HCT116 (cell line): ENCODE measurements at regions not wholly inside any gene's neighbourhood (a gene's known extent, or its start where the extent isn't known, plus 50 kb on each side); places are given as distances from the start of the nearest gene placed in this dataset.

ENCODE experiments used
- ATAC-seq: fragments of 200-7000 bp; cut with Tn5 transposase; 2 replicates; pipeline ENCODE4 v1.9.1; 2020; ENCODE audit warnings: mild to moderate bottlenecking, moderate library complexity
- BruUV-seq: library from RNA; stranded (reverse); fragments of 400-500 nt; replicated peaks from 2 replicates; lab custom pipeline; 2021; lab: Mats Ljungman, UMichigan
- CTCF ChIA-PET: fragments of 300-600 bp; sonication (Branson Sonifier 250); formaldehyde crosslinking; loops from one replicate; lab custom pipeline; 2021; ENCODE audit warnings: antibody characterized with exemption; lab: Charles Lee
- POLR2A ChIA-PET: fragments of 300-600, 350-600 bp; sonication (Branson Sonifier 250); formaldehyde crosslinking; loops from one replicate; lab custom pipeline; 2021; ENCODE audit warnings: antibody characterized with exemption; lab: Charles Lee
- RAD21 ChIA-PET, 2 experiments: fragments of 300-600 bp; sonication (Branson Sonifier 250); formaldehyde crosslinking; loops; one replicate each; lab custom pipeline; 2023; ENCODE audit warnings: low total read pairs in 2 of 2; ENCODE audit not compliant: uncharacterized antibody in 2 of 2, unreplicated experiment in 2 of 2, low non-redundant PET in 1 of 2; lab: Charles Lee
- DNase-seq: peaks from one replicate; pipeline ENCODE4 v3.0.0-alpha.2; 2010; ENCODE audit warnings: low read depth, low spot score
- H2AFZ ChIP-seq: fragments of 200-600 bp; shearing (Covaris generic), sonication (generic); 2 replicates; pipeline ENCODE4 v1.6.1; 2017; ENCODE audit warnings: low read depth, mixed run types, mixed read lengths, antibody characterized with exemption, low read length; ENCODE audit not compliant: poor library complexity, severe bottlenecking
- H3K27ac ChIP-seq: 2 replicates; pipeline ENCODE4 v1.5.1; 2012; ENCODE audit warnings: low read depth, low read length
- H3K27me3 ChIP-seq: fragments of 200-600 bp; sonication (generic); 2 replicates; pipeline ENCODE4 v1.6.1; 2016; ENCODE audit warnings: mixed run types, low read length, mixed read lengths; ENCODE audit not compliant: insufficient read depth
- H3K36me3 ChIP-seq, 2 experiments: fragments of 200-500 bp in 1 of 2; fragments of 200-600 bp in 1 of 2; sonication (Bioruptor generic) in 1 of 2; sonication (generic) in 1 of 2; 2 replicates each; pipeline versions ENCODE4 v1.5.1 to v1.6.1; 2014 to 2016; ENCODE audit warnings: low read length in 2 of 2, inconsistent platforms in 1 of 2, mixed read lengths in 1 of 2, mixed run types in 1 of 2; ENCODE audit not compliant: insufficient read depth in 2 of 2, control insufficient read depth in 1 of 2
- H3K4me1 ChIP-seq, 2 experiments: fragments of 200-600 bp in 1 of 2; sonication (generic) in 1 of 2; 2 replicates each; pipeline versions ENCODE4 v1.5.1 to v1.6.1; 2012 to 2017; ENCODE audit warnings: low read length in 2 of 2, inconsistent platforms in 1 of 2, mild to moderate bottlenecking in 1 of 2, mixed read lengths in 1 of 2, mixed run types in 1 of 2, moderate library complexity in 1 of 2; ENCODE audit not compliant: insufficient read depth in 2 of 2, control insufficient read depth in 1 of 2
- H3K4me2 ChIP-seq: fragments of 200-600 bp; sonication (generic); 2 replicates; pipeline ENCODE4 v1.6.1; 2017; ENCODE audit warnings: mixed run types, low read length, mixed read lengths
- H3K4me3 ChIP-seq, 2 experiments: fragments of 200-600 bp in 1 of 2; sonication (generic) in 1 of 2; replicated peaks in 1 of 2; 2 replicates each; pipeline ENCODE4 v1.5.1; 2011 to 2016; ENCODE audit warnings: low read length in 2 of 2, control low read depth in 1 of 2, low read depth in 1 of 2, mild to moderate bottlenecking in 1 of 2, mixed read lengths in 1 of 2, mixed run types in 1 of 2
- H3K79me2 ChIP-seq: fragments of 200-600 bp; sonication (generic); 2 replicates; pipeline ENCODE4 v1.6.1; 2017; ENCODE audit warnings: mild to moderate bottlenecking, mixed run types, low read length, moderate library complexity, mixed read lengths; ENCODE audit not compliant: insufficient read depth
- H3K9ac ChIP-seq: fragments of 200-600 bp; sonication (generic); 2 replicates; pipeline ENCODE4 v1.6.1; 2016; ENCODE audit warnings: low read length, mixed read lengths
- H3K9me2 ChIP-seq: fragments of 200-600 bp; sonication (generic), shearing (Covaris generic); 2 replicates; pipeline ENCODE4 v1.6.1; 2017; ENCODE audit warnings: mixed run types, mild to moderate bottlenecking, moderate library complexity; ENCODE audit not compliant: insufficient read depth
- H3K9me3 ChIP-seq, 2 experiments: fragments of 200-500 bp in 1 of 2; fragments of 200-600 bp in 1 of 2; sonication (Bioruptor generic) in 1 of 2; sonication (generic) in 1 of 2; 2 replicates each; pipeline ENCODE4 v1.6.1; 2014 to 2017; ENCODE audit warnings: low read length in 2 of 2, mixed read lengths in 2 of 2, inconsistent platforms in 1 of 2, low read depth in 1 of 2, mild to moderate bottlenecking in 1 of 2, mixed run types in 1 of 2, moderate library complexity in 1 of 2; ENCODE audit not compliant: control insufficient read depth in 1 of 2, insufficient read depth in 1 of 2
- H4K20me1 ChIP-seq: fragments of 200-600 bp; sonication (generic), shearing (Covaris generic); 2 replicates; pipeline ENCODE4 v1.6.1; 2017; ENCODE audit warnings: mixed run types, mild to moderate bottlenecking, moderate library complexity; ENCODE audit not compliant: insufficient read depth
- ATF3 ChIP-seq: IDR thresholded peaks from 2 replicates; pipeline ENCODE4 v1.6.1; 2012
- CEBPB ChIP-seq: IDR thresholded peaks from 2 replicates; pipeline ENCODE4 v1.6.1; 2012; ENCODE audit warnings: low read depth
- EGR1 ChIP-seq: IDR thresholded peaks from 2 replicates; pipeline ENCODE4 v1.6.1; 2012; ENCODE audit warnings: low read depth
- EZH2phosphoT487 ChIP-seq: fragments of 200-600 bp; IDR thresholded peaks from 2 replicates; pipeline ENCODE4 v1.6.1; 2018; ENCODE audit warnings: antibody characterized with exemption, borderline replicate concordance
- MAX ChIP-seq: IDR thresholded peaks from 2 replicates; pipeline ENCODE4 v1.6.1; 2012
- RAD21 ChIP-seq: IDR thresholded peaks from 2 replicates; pipeline ENCODE4 v1.6.1; 2012; ENCODE audit warnings: low read depth, mild to moderate bottlenecking
- REST ChIP-seq: IDR thresholded peaks from 2 replicates; pipeline ENCODE4 v1.6.1; 2012; ENCODE audit warnings: low read depth
- SP1 ChIP-seq: IDR thresholded peaks from 2 replicates; pipeline ENCODE4 v1.6.1; 2012; ENCODE audit warnings: low read depth
- SRF ChIP-seq: IDR thresholded peaks from 2 replicates; pipeline ENCODE4 v1.6.1; 2012; ENCODE audit warnings: low read depth
- YY1 ChIP-seq: IDR thresholded peaks from 2 replicates; pipeline ENCODE4 v1.6.1; 2011; ENCODE audit warnings: low read length, low read depth, moderate library complexity, mild to moderate bottlenecking; ENCODE audit not compliant: insufficient replicate concordance; ENCODE audit errors: extremely low read depth
- ZBTB33 ChIP-seq: IDR thresholded peaks from 2 replicates; pipeline ENCODE4 v1.6.1; 2011; ENCODE audit warnings: mild to moderate bottlenecking, low read length, moderate library complexity; ENCODE audit not compliant: insufficient replicate concordance; ENCODE audit errors: extremely low read depth
- ZFX ChIP-seq: fragments of 450-650 bp; IDR thresholded peaks from 2 replicates; pipeline ENCODE4 v1.6.1; 2017
- intact Hi-C: fragments of 100-400 bp; cut with micrococcal nuclease; formaldehyde crosslinking; loops from 2 replicates; pipeline ENCODE4 v1.10.0; 2022

GRCh38 chr3:76760336-76760735 lies 279.6 kb upstream of the ROBO2 start (continued):
- no peak for TF ChIP-seq REST

- CTCF ChIA-PET = no interaction called here
- no peaks in the 10 kb centered on the region for H3K36me3 ChIP-seq
- no peak overlapping the region for H2AFZ ChIP-seq
- intact Hi-C loops = no loop called here
- POLR2A ChIA-PET = no interaction called here
- H4K20me1 ChIP-seq = no peaks in the 10 kb centered on the region; the same call in 1 of the 2 replicates
- H3K27ac ChIP-seq = no peak overlapping the region
- no peaks in the 10 kb centered on the region for H3K79me2 ChIP-seq
- no peaks in the 10 kb centered on the region for H3K27me3 ChIP-seq
- RAD21 ChIA-PET = no interaction called here
- no peak for DNase-seq
- H3K9me2 ChIP-seq = no peaks in the 10 kb centered on the region
- no peak overlapping the region for H3K9ac ChIP-seq
- ATAC-seq = no peak
- H3K4me3 ChIP-seq = no peak overlapping the region
- H3K4me2 ChIP-seq = no peak overlapping the region
- TF ChIP-seq ZBTB33 = no peak
- TF ChIP-seq EZH2phosphoT487 = no peak
- no peak for TF ChIP-seq ZFX
- no peak for TF ChIP-seq RAD21
- no peak for TF ChIP-seq MAX
- TF ChIP-seq YY1 = no peak
- no peak for TF ChIP-seq CEBPB
- no peak for TF ChIP-seq SRF
- no peak for TF ChIP-seq ATF3
- no peak for TF ChIP-seq REST
- TF ChIP-seq SP1 = no peak
- no peak for TF ChIP-seq EGR1
- H3K9me3 ChIP-seq = peaks cover 14 to 15% of the 10 kb centered on the region in 2 experiments; a peak in 2 of 4 replicates
- no peaks in the 10 kb centered on the region for H3K4me1 ChIP-seq
- BruUV-seq = no TSS peak
Observed at GRCh38 chr3:76765511-76765910, 274.4 kb upstream of the ROBO2 start.
